OCI-LY3 (cell line): ENCODE measurements at regions not wholly inside any gene's neighbourhood (a gene's known extent, or its start where the extent isn't known, plus 50 kb on each side); places are given as distances from the start of the nearest gene placed in this dataset.

Experiments
- H2AFZ ChIP-seq: fragments of 200-600, 300-600 bp; shearing (Covaris generic); 2 replicates; pipeline ENCODE4 v1.6.0; 2014; ENCODE audit warnings: antibody characterized with exemption, low read depth, low read length
- H3K27ac ChIP-seq: fragments of 200-600, 300-600 bp; sonication (generic); 2 replicates; pipeline ENCODE4 v1.5.1; 2014; ENCODE audit warnings: mild to moderate bottlenecking, low read length, moderate library complexity, mixed read lengths
- H3K27me3 ChIP-seq: fragments of 200-600, 300-600 bp; sonication (generic); 2 replicates; pipeline ENCODE4 v1.6.1; 2014; ENCODE audit warnings: low read depth, low read length, mixed read lengths
- H3K36me3 ChIP-seq: fragments of 200-600, 300-600 bp; sonication (generic); replicated peaks from 2 replicates; pipeline ENCODE3; 2014; ENCODE audit warnings: low read depth, low read length, mixed read lengths
- H3K4me1 ChIP-seq: fragments of 300-600, 200-600 bp; sonication (generic); 2 replicates; pipeline ENCODE4 v1.6.1; 2014; ENCODE audit warnings: low read length, mixed read lengths
- H3K4me2 ChIP-seq: fragments of 200-600, 300-600 bp; sonication (generic); 2 replicates; pipeline ENCODE4 v1.6.1; 2014; ENCODE audit warnings: low read length, mixed read lengths
- H3K4me3 ChIP-seq: fragments of 300-600, 200-600 bp; sonication (generic); 2 replicates; pipeline ENCODE4 v1.5.1; 2014; ENCODE audit warnings: antibody characterized with exemption, mild to moderate bottlenecking, low read length, moderate library complexity
- H3K79me2 ChIP-seq: fragments of 300-600, 200-600 bp; shearing (Covaris generic); 2 replicates; pipeline ENCODE4 v1.6.1; 2014; ENCODE audit warnings: mild to moderate bottlenecking, low read length, mixed read lengths
- H3K9ac ChIP-seq: fragments of 300-600, 200-600 bp; shearing (Covaris generic); 2 replicates; pipeline ENCODE4 v1.6.0; 2014; ENCODE audit warnings: mild to moderate bottlenecking, low read length, moderate library complexity
- H3K9me3 ChIP-seq: fragments of 200-600, 300-600 bp; shearing (Covaris generic); 2 replicates; pipeline ENCODE4 v1.6.1; 2014; ENCODE audit warnings: low read length, mixed read lengths; ENCODE audit not compliant: insufficient read depth
- H4K20me1 ChIP-seq: fragments of 200-600, 300-600 bp; sonication (generic); 2 replicates; pipeline ENCODE4 v1.6.1; 2016; ENCODE audit warnings: low read length, mixed read lengths; ENCODE audit not compliant: insufficient read depth
- CTCF ChIP-seq: fragments of 200-600, 300-600 bp; sonication (generic); IDR thresholded peaks from 2 replicates; pipeline ENCODE4 v1.5.1; 2014; ENCODE audit warnings: antibody characterized with exemption, low read length, low read depth
- EZH2phosphoT487 ChIP-seq: fragments of 200-600 bp; shearing (Covaris generic); IDR thresholded peaks from 2 replicates; pipeline ENCODE4 v1.6.1; 2018; ENCODE audit warnings: antibody characterized with exemption, mixed run types, low read depth

GRCh38 chr3:16102905-16103364, 71.5 kb upstream of the GALNT15 start:
- H3K4me3 ChIP-seq: no peak overlapping the region
- H3K27ac ChIP-seq: no peak overlapping the region
- no peaks in the 10 kb centered on the region for H3K36me3 ChIP-seq
- no peak overlapping the region for H3K9ac ChIP-seq
- no peak overlapping the region for H3K4me2 ChIP-seq
- H3K4me1 ChIP-seq: peaks cover 5% of the 10 kb centered on the region
- no peak overlapping the region for H2AFZ ChIP-seq
- H3K27me3 ChIP-seq: peaks cover 19% of the 10 kb centered on the region
- TF ChIP-seq EZH2phosphoT487 (no peak), CTCF (no peak)
- H3K9me3 ChIP-seq: 0 out of 2 replicates have a peak, but pooled peaks cover 4% of the 10 kb centered on the region
- H3K79me2 ChIP-seq: no peaks in the 10 kb centered on the region
- H4K20me1 ChIP-seq: no peaks in the 10 kb centered on the region

- Histone ChIP-seq H4K20me1 (no peaks in the 10 kb centered on the region), H3K4me2 (no peak overlapping the region), H3K4me3 (no peak overlapping the region), H3K4me1 (peaks cover 5% of the 10 kb centered on the region), H2AFZ (no peak overlapping the region), H3K9ac (no peak overlapping the region), H3K9me3 (0 out of 2 replicates have a peak, but pooled peaks cover 4% of the 10 kb centered on the region), H3K27ac (no peak overlapping the region), H3K79me2 (no peaks in the 10 kb centered on the region), H3K36me3 (no peaks in the 10 kb centered on the region), H3K27me3 (peaks cover 19% of the 10 kb centered on the region)
- no peak for TF ChIP-seq CTCF
- TF ChIP-seq EZH2phosphoT487: no peak
These were observed 71.0 kb upstream of the GALNT15 start for GRCh38 chr3:16103472-16103871.

GRCh38 chr3:16104156-16104555, 70.3 kb upstream of the GALNT15 start:
- no peaks in the 10 kb centered on the region for H3K79me2 ChIP-seq
- H3K27ac ChIP-seq: no peak overlapping the region
- peaks cover 5% of the 10 kb centered on the region for H3K4me1 ChIP-seq
- TF ChIP-seq CTCF (no peak), EZH2phosphoT487 (no peak)
- H3K36me3 ChIP-seq: no peaks in the 10 kb centered on the region
- no peak overlapping the region for H3K4me3 ChIP-seq
- peaks cover 19% of the 10 kb centered on the region for H3K27me3 ChIP-seq
- H3K9me3 ChIP-seq: 0 out of 2 replicates have a peak, but pooled peaks cover 4% of the 10 kb centered on the region
- H3K4me2 ChIP-seq: no peak overlapping the region
- H3K9ac ChIP-seq: no peak overlapping the region
- no peaks in the 10 kb centered on the region for H4K20me1 ChIP-seq
- H2AFZ ChIP-seq: no peak overlapping the region

GRCh38 chr3:16106050-16106449, 68.4 kb upstream of the GALNT15 start:
- Histone ChIP-seq H3K4me1 (peaks cover 5% of the 10 kb centered on the region), H3K27me3 (peaks cover 19% of the 10 kb centered on the region), H3K4me2 (no peak overlapping the region), H2AFZ (no peak overlapping the region), H4K20me1 (no peaks in the 10 kb centered on the region), H3K79me2 (no peaks in the 10 kb centered on the region), H3K27ac (no peak overlapping the region), H3K4me3 (no peak overlapping the region), H3K36me3 (no peaks in the 10 kb centered on the region), H3K9ac (no peak overlapping the region), H3K9me3 (0 out of 2 replicates have a peak, but pooled peaks cover 4% of the 10 kb centered on the region)
- TF ChIP-seq CTCF (no peak), EZH2phosphoT487 (no peak)
